IMR-90 (cell line): ENCODE measurements at regions not wholly inside any gene's neighbourhood (a gene's known extent, or its start where the extent isn't known, plus 50 kb on each side); places are given as distances from the start of the nearest gene placed in this dataset.

Experiments used
- BHLHE40 ChIP-seq: fragments of 150-350 bp; IDR thresholded peaks from 2 replicates; pipeline ENCODE4 v1.6.1; 2016; ENCODE audit warnings: mild to moderate bottlenecking, low read depth, low read length
- CEBPB ChIP-seq: IDR thresholded peaks from 2 replicates; pipeline ENCODE4 v1.6.1; 2012; ENCODE audit warnings: low read depth, low read length, improper control_type of control experiment
- CHD1 ChIP-seq: IDR thresholded peaks from 2 replicates; pipeline ENCODE4 v1.6.1; 2012; ENCODE audit warnings: low read depth, low read length, improper control_type of control experiment
- CTCF ChIP-seq: conservative IDR thresholded peaks from 2 replicates; pipeline ENCODE4 v1.5.1; 2012; ENCODE audit warnings: mild to moderate bottlenecking, low read depth, low read length, improper control_type of control experiment
- FOS ChIP-seq: fragments of 150-350 bp; IDR thresholded peaks from 2 replicates; pipeline ENCODE4 v1.6.1; 2016; ENCODE audit warnings: low read depth, low read length
- MAFK ChIP-seq: IDR thresholded peaks from 2 replicates; pipeline ENCODE4 v1.6.1; 2012; ENCODE audit warnings: low read depth, low read length, improper control_type of control experiment
- POLR2A ChIP-seq: IDR thresholded peaks from 2 replicates; pipeline ENCODE4 v1.6.1; 2012; ENCODE audit warnings: mild to moderate bottlenecking, low read depth, low read length
- RAD21 ChIP-seq: IDR thresholded peaks from 2 replicates; pipeline ENCODE4 v1.6.1; 2012; ENCODE audit warnings: low read length, improper control_type of control experiment
- RCOR1 ChIP-seq: IDR thresholded peaks from 2 replicates; pipeline ENCODE4 v1.6.1; 2012; ENCODE audit warnings: mild to moderate bottlenecking, low read length, improper control_type of control experiment; ENCODE audit not compliant: insufficient replicate concordance

- TF ChIP-seq CTCF (no peak), CHD1 (no peak), BHLHE40 (no peak), RAD21 (no peak), RCOR1 (no peak), CEBPB (no peak), POLR2A (no peak), FOS (no peak), MAFK (no peak)
These were observed 306.1 kb downstream of the ADAMTS20 start for GRCh38 chr12:43245947-43246346.
